ENCODE measurements at regions not wholly inside any gene's neighbourhood (a gene's known extent, or its start where the extent isn't known, plus 50 kb on each side); places are given as distances from the start of the nearest gene placed in this dataset.
A peak's percentile ranks its signal among the peaks of the same experiment; 100 is the strongest.

- no peak for DNase-seq (ENCODE audit: extremely low read depth in 1 of 11, low read depth in 9 of 11, low spot score in 4 of 11)
Measured at GRCh38 chr4:181478656-181479055, 764.5 kb upstream of the TENM3 start.

GRCh38 chr4:181479141-181479540, 764.1 kb upstream of the TENM3 start:
- no peak for DNase-seq (ENCODE audit: extremely low read depth in 1 of 11, low read depth in 9 of 11, low spot score in 4 of 11)

GRCh38 chr4:181484396-181484795, 758.8 kb upstream of the TENM3 start:
- DNase-seq (ENCODE audit: extremely low read depth in 1 of 11, low read depth in 9 of 11, low spot score in 4 of 11): no peak

- no peak for DNase-seq (ENCODE audit: extremely low read depth in 1 of 11, low read depth in 9 of 11, low spot score in 4 of 11)
Measured at GRCh38 chr4:181488926-181489325, 754.3 kb upstream of the TENM3 start.

GRCh38 chr4:181498148-181498547, 745.1 kb upstream of the TENM3 start:
- DNase-seq (ENCODE audit: extremely low read depth in 1 of 11, low read depth in 9 of 11, low spot score in 4 of 11): no peak

GRCh38 chr4:181502611-181503010, 740.6 kb upstream of the TENM3 start:
- no peak for DNase-seq (ENCODE audit: extremely low read depth in 1 of 11, low read depth in 9 of 11, low spot score in 4 of 11)

GRCh38 chr4:181503687-181504390, 739.4 kb upstream of the TENM3 start:
- no peak for DNase-seq (ENCODE audit: extremely low read depth in 1 of 11, low read depth in 9 of 11, low spot score in 4 of 11)

GRCh38 chr4:181504924-181505323, 738.3 kb upstream of the TENM3 start:
- no peak for DNase-seq (ENCODE audit: extremely low read depth in 1 of 11, low read depth in 9 of 11, low spot score in 4 of 11)

GRCh38 chr4:181507180-181507835, 735.9 kb upstream of the TENM3 start:
- no peak for DNase-seq (ENCODE audit: extremely low read depth in 1 of 11, low read depth in 9 of 11, low spot score in 4 of 11)

GRCh38 chr4:181507938-181508337, 735.3 kb upstream of the TENM3 start:
- DNase-seq (ENCODE audit: extremely low read depth in 1 of 11, low read depth in 9 of 11, low spot score in 4 of 11): no peak

GRCh38 chr4:181508601-181509000, 734.6 kb upstream of the TENM3 start:
- DNase-seq (ENCODE audit: extremely low read depth in 1 of 11, low read depth in 9 of 11, low spot score in 4 of 11): no peak

- no peak for DNase-seq (ENCODE audit: extremely low read depth in 1 of 11, low read depth in 9 of 11, low spot score in 4 of 11)
Measured at GRCh38 chr4:181509073-181509472, 734.1 kb upstream of the TENM3 start.

- DNase-seq (ENCODE audit: extremely low read depth in 1 of 11, low read depth in 9 of 11, low spot score in 4 of 11): no peak
Measured at GRCh38 chr4:181517491-181517890, 725.7 kb upstream of the TENM3 start.

GRCh38 chr4:181520790-181521189, 722.4 kb upstream of the TENM3 start:
- DNase-seq (ENCODE audit: extremely low read depth in 1 of 11, low read depth in 9 of 11, low spot score in 4 of 11): no peak

- DNase-seq (ENCODE audit: extremely low read depth in 1 of 11, low read depth in 9 of 11, low spot score in 4 of 11): no peak
Measured at GRCh38 chr4:181523973-181524372, 719.2 kb upstream of the TENM3 start.

- peak in 4 of 11 donors; percentile 41 to 67 (median 46) for DNase-seq (ENCODE audit: extremely low read depth in 1 of 11, low read depth in 9 of 11, low spot score in 4 of 11)
Measured at GRCh38 chr4:181524499-181524898, 718.7 kb upstream of the TENM3 start.

GRCh38 chr4:181525634-181526033, 717.6 kb upstream of the TENM3 start:
- DNase-seq (ENCODE audit: extremely low read depth in 1 of 11, low read depth in 9 of 11, low spot score in 4 of 11): peak in 2 of 11 donors; percentile 38 to 43

- DNase-seq (ENCODE audit: extremely low read depth in 1 of 11, low read depth in 9 of 11, low spot score in 4 of 11): peak in 10 of 11 donors; percentile 53 to 78 (median 64)
Measured at GRCh38 chr4:181528570-181529184, 714.5 kb upstream of the TENM3 start.

GRCh38 chr4:181529537-181529936, 713.7 kb upstream of the TENM3 start:
- no peak for DNase-seq (ENCODE audit: extremely low read depth in 1 of 11, low read depth in 9 of 11, low spot score in 4 of 11)

- DNase-seq (ENCODE audit: extremely low read depth in 1 of 11, low read depth in 9 of 11, low spot score in 4 of 11): no peak
Measured at GRCh38 chr4:181536196-181536746, 706.9 kb upstream of the TENM3 start.
